Retinal pigment epithelial cell (primary cell): ENCODE measurements at regions not wholly inside any gene's neighbourhood (a gene's known extent, or its start where the extent isn't known, plus 50 kb on each side); places are given as distances from the start of the nearest gene placed in this dataset.

ENCODE experiments used
- DNase-seq: peaks from one replicate; pipeline ENCODE4 v3.0.0-alpha.2; 2010; ENCODE audit warnings: low read depth
- H3K4me3 ChIP-seq: 2 replicates; pipeline ENCODE4 v1.5.1; 2011; ENCODE audit warnings: mild to moderate bottlenecking, low read length, control low read depth, moderate library complexity
- CTCF ChIP-seq: conservative IDR thresholded peaks from 2 replicates; pipeline ENCODE4 v1.5.1; 2011; ENCODE audit warnings: low read depth, low read length, control low read depth, inconsistent platforms

GRCh38 chr6:104396077-104396476, 463.6 kb downstream of the HACE1 start:
- TF ChIP-seq CTCF = no peak
- no peak overlapping the region for H3K4me3 ChIP-seq
- no peak for DNase-seq

GRCh38 chr6:104381907-104382306, 477.8 kb downstream of the HACE1 start:
- no peak for DNase-seq
- no peak for TF ChIP-seq CTCF
- no peak overlapping the region for H3K4me3 ChIP-seq

- no peak for DNase-seq
- TF ChIP-seq CTCF = no peak
- no peak overlapping the region for H3K4me3 ChIP-seq
Measured at GRCh38 chr6:104365451-104366234, 494.1 kb downstream of the HACE1 start.

- no peak for DNase-seq
- H3K4me3 ChIP-seq = no peak overlapping the region
- no peak for TF ChIP-seq CTCF
Measured at GRCh38 chr6:104357928-104358327, 501.8 kb downstream of the HACE1 start.

GRCh38 chr6:104356197-104356596, 503.5 kb downstream of the HACE1 start:
- no peak for TF ChIP-seq CTCF
- H3K4me3 ChIP-seq = no peak overlapping the region
- no peak for DNase-seq

- DNase-seq = no peak
- no peak overlapping the region for H3K4me3 ChIP-seq
- TF ChIP-seq CTCF = no peak
Measured at GRCh38 chr6:104349191-104349590, 510.5 kb downstream of the HACE1 start.

GRCh38 chr6:104344223-104344622, 515.5 kb downstream of the HACE1 start:
- no peak for TF ChIP-seq CTCF
- H3K4me3 ChIP-seq = no peak overlapping the region
- DNase-seq = no peak
